K562 (cell line): ENCODE measurements at regions not wholly inside any gene's neighbourhood (a gene's known extent, or its start where the extent isn't known, plus 50 kb on each side); places are given as distances from the start of the nearest gene placed in this dataset.

Source experiments
- ATAC-seq: fragments of 200-7000 bp; cut with Tn5 transposase; 3 replicates; pipeline ENCODE4 v1.9.1; 2020; ENCODE audit warnings: moderate library complexity
- BruUV-seq: library from RNA; stranded (reverse); fragments of 400-500 nt; replicated peaks from 2 replicates; lab custom pipeline; 2021; lab: Mats Ljungman, UMichigan
- CTCF ChIA-PET: fragments of 300-600 bp; formaldehyde crosslinking; extraction: SDS; loops from one replicate; lab custom pipeline; 2021; ENCODE audit warnings: low intra/inter-chr PET ratio; lab: Yijun Ruan, JAX
- POLR2A ChIA-PET: fragments of 300-600, 350-650 bp; sonication (Branson Sonifier 250); formaldehyde crosslinking; extraction: SDS; loops from one replicate; lab custom pipeline; 2021; ENCODE audit warnings: antibody characterized with exemption, inconsistent platforms; lab: Yijun Ruan, JAX
- DNase-seq, 4 experiments: peaks; one replicate each; pipeline versions ENCODE4 v3.0.0 to v3.0.0-alpha.2; 2011 to 2018; ENCODE audit warnings: low spot score in 3 of 4, mixed read lengths in 3 of 4; ENCODE audit errors: extremely low read depth in 1 of 4
- FAIRE-seq: peaks from 2 replicates; lab custom pipeline; 2011; peaks lifted over from hg19 to GRCh38; lab: Jason Lieb, UNC
- H2AFZ ChIP-seq: 2 replicates; pipeline ENCODE4 v1.6.0; 2011; ENCODE audit warnings: low read depth, low read length, control low read depth, inconsistent platforms
- H3K27ac ChIP-seq: fragments of 200-600 bp; 3 replicates; pipeline ENCODE4 v1.8.0; 2011; ENCODE audit warnings: low read depth, mild to moderate bottlenecking, control low read depth, inconsistent platforms, low read length, moderate library complexity, mixed read lengths; ENCODE audit errors: extremely low read depth
- H3K27me3 ChIP-seq, 2 experiments: fragments of 300-600 bp in 1 of 2; 2 replicates in 1 of 2; 3 replicates in 1 of 2; pipeline versions ENCODE4 v1.6.0 to v1.8.0; 2011; ENCODE audit warnings: inconsistent platforms in 2 of 2, low read length in 2 of 2, mild to moderate bottlenecking in 1 of 2, mixed read lengths in 1 of 2, moderate library complexity in 1 of 2; ENCODE audit not compliant: control insufficient read depth in 2 of 2, insufficient read depth in 2 of 2
- H3K36me3 ChIP-seq: fragments of 300-600 bp; 3 replicates; pipeline ENCODE4 v1.8.0; 2011; ENCODE audit warnings: mild to moderate bottlenecking, low read length, inconsistent platforms; ENCODE audit not compliant: control insufficient read depth, insufficient read depth
- H3K4me1 ChIP-seq, 2 experiments: fragments of 200-600 bp in 1 of 2; replicated peaks in 1 of 2; 2 replicates in 1 of 2; 3 replicates in 1 of 2; pipeline versions ENCODE4 v1.5.1 to v1.8.0; 2011; ENCODE audit warnings: inconsistent platforms in 2 of 2, low read length in 2 of 2, mild to moderate bottlenecking in 1 of 2, mixed read lengths in 1 of 2, moderate library complexity in 1 of 2; ENCODE audit not compliant: control insufficient read depth in 2 of 2, insufficient read depth in 2 of 2
- H3K4me2 ChIP-seq: 2 replicates; pipeline ENCODE4 v1.6.1; 2011; ENCODE audit warnings: low read length, control low read depth, inconsistent platforms, mixed read lengths; ENCODE audit not compliant: insufficient read depth
- H3K4me3 ChIP-seq: fragments of 200-600 bp; sonication (generic), shearing (Covaris generic); 2 replicates; pipeline ENCODE4 v1.5.1; 2016; ENCODE audit warnings: control low read depth, inconsistent platforms
- H3K79me2 ChIP-seq: fragments of 200-600 bp; 3 replicates; pipeline ENCODE4 v1.8.0; 2011; ENCODE audit warnings: low read length, inconsistent platforms; ENCODE audit not compliant: control insufficient read depth, insufficient read depth
- H3K9ac ChIP-seq, 2 experiments: 2 replicates each; pipeline versions ENCODE4 v1.6.0 to v1.6.1; 2011; ENCODE audit warnings: low read depth in 2 of 2, low read length in 2 of 2, control low read depth in 1 of 2, inconsistent platforms in 1 of 2, mild to moderate bottlenecking in 1 of 2, mixed read lengths in 1 of 2; ENCODE audit not compliant: insufficient read depth in 1 of 2
- H3K9me1 ChIP-seq: one replicate; pipeline ENCODE4 v1.6.0; 2011; ENCODE audit warnings: inconsistent platforms, mild to moderate bottlenecking, low read length, moderate library complexity; ENCODE audit not compliant: control insufficient read depth, insufficient read depth
- H3K9me3 ChIP-seq: replicated peaks from 2 replicates; pipeline ENCODE4 v1.5.1; 2011; ENCODE audit warnings: low read depth, low read length, inconsistent platforms; ENCODE audit not compliant: control insufficient read depth, insufficient read depth
- H4K20me1 ChIP-seq: replicated peaks from 2 replicates; pipeline ENCODE4 v1.6.1; 2011; ENCODE audit warnings: low read length, inconsistent platforms, mixed read lengths; ENCODE audit not compliant: control insufficient read depth, insufficient read depth
- ATF7 ChIP-seq: fragments of 450-650 bp; IDR thresholded peaks from 2 replicates; pipeline ENCODE4 v1.7.1; 2014; ENCODE audit warnings: mild to moderate bottlenecking, moderate library complexity
- CHCHD3 ChIP-seq: fragments of 250-450 bp; sonication (Bioruptor Pico); IDR thresholded peaks from 2 replicates; pipeline ENCODE4 v2.1.2; 2022; ENCODE audit warnings: mild to moderate bottlenecking
- LARP7 ChIP-seq: fragments of 450-650 bp; IDR thresholded peaks from 2 replicates; pipeline ENCODE4 v1.6.1; 2016
- PCBP1 ChIP-seq: fragments of 200-400 bp; formaldehyde crosslinking; IDR thresholded peaks from 2 replicates; pipeline ENCODE4 v1.6.1; 2018; ENCODE audit warnings: mild to moderate bottlenecking, low read depth, low read length; ENCODE audit not compliant: poor library complexity, severe bottlenecking
- POLR2H ChIP-seq: IDR thresholded peaks from 2 replicates; pipeline ENCODE4 v1.6.1; 2016; ENCODE audit warnings: missing genetic modification characterization, low read depth, mild to moderate bottlenecking, control low read depth, missing compliant biosample characterization, moderate library complexity
- SMAD4 ChIP-seq: fragments of 250-450 bp; sonication (Bioruptor Pico); conservative IDR thresholded peaks from 2 replicates; pipeline ENCODE4 v1.8.0; 2021; ENCODE audit warnings: inconsistent platforms, mild to moderate bottlenecking, moderate library complexity
- SRSF1 ChIP-seq: fragments of 200-400 bp; formaldehyde crosslinking; IDR thresholded peaks from 2 replicates; pipeline ENCODE4 v1.6.1; 2017; ENCODE audit warnings: mild to moderate bottlenecking, low read depth, low read length, moderate library complexity
- STAT5B ChIP-seq: fragments of 250-450 bp; sonication (Bioruptor Pico); IDR thresholded peaks from 2 replicates; pipeline ENCODE4 v1.8.0; 2021; ENCODE audit warnings: mild to moderate bottlenecking, inconsistent platforms
- THRAP3 ChIP-seq: fragments of 450-650 bp; IDR thresholded peaks from 2 replicates; pipeline ENCODE4 v1.6.1; 2016; ENCODE audit warnings: mild to moderate bottlenecking, inconsistent platforms, borderline replicate concordance
- ZNF316 ChIP-seq: fragments of 450-650 bp; IDR thresholded peaks from 2 replicates; pipeline ENCODE4 v1.6.1; 2016
- ZNF436 ChIP-seq: fragments of 250-450, 450-650 bp; sonication (Bioruptor Pico); formaldehyde crosslinking; IDR thresholded peaks from 2 replicates; pipeline ENCODE4 v1.7.0; 2020; ENCODE audit warnings: mild to moderate bottlenecking
- ZNF644 ChIP-seq: fragments of 200-800 bp; sonication (Bioruptor generic); IDR thresholded peaks from 2 replicates; pipeline ENCODE4 v1.6.1; 2016; ENCODE audit warnings: low read depth, missing genetic modification characterization, missing compliant biosample characterization
- ZNF766 ChIP-seq: fragments of 200-800 bp; sonication (Bioruptor generic); conservative IDR thresholded peaks from 2 replicates; pipeline ENCODE4 v1.6.1; 2016; ENCODE audit warnings: missing genetic modification characterization, missing compliant biosample characterization
- ZNF77 ChIP-seq: fragments of 250-450 bp; sonication (Bioruptor Pico); IDR thresholded peaks from 2 replicates; pipeline ENCODE4 v1.5.0; 2020
- WGBS: fragments of 100-300 bp; shearing (Covaris generic); methylation state at CpG from one replicate; pipeline ENCODE4 v1.1.6; 2016; ENCODE audit warnings: low coverage, mixed read lengths; ENCODE audit not compliant: insufficient coverage; ENCODE audit errors: missing lambda C conversion rate; 5-methylcytosine and 5-hydroxymethylcytosine counted together
- in situ Hi-C: fragments of 300-500 bp; cut with MboI; formaldehyde crosslinking; loops from 4 replicates; pipeline ENCODE4 v1.15.0; 2018; ENCODE audit warnings: inconsistent platforms, mixed read lengths
- intact Hi-C: fragments of 100-400 bp; cut with micrococcal nuclease; formaldehyde crosslinking; loops from 2 replicates; pipeline ENCODE4 v1.14.2; 2022
- TF ChIP-seq, protein P1 (sequence below), 2 experiments: fragments of 450-650 bp; IDR thresholded peaks; 2 replicates each; pipeline ENCODE4 v1.6.1; 2016
- TF ChIP-seq, protein P2 (sequence below): sonication (generic); formaldehyde crosslinking; IDR thresholded peaks from 2 replicates; pipeline ENCODE4 v1.9.0; 2022; ENCODE audit warnings: mild to moderate bottlenecking, missing genetic modification reagents

DNA sequence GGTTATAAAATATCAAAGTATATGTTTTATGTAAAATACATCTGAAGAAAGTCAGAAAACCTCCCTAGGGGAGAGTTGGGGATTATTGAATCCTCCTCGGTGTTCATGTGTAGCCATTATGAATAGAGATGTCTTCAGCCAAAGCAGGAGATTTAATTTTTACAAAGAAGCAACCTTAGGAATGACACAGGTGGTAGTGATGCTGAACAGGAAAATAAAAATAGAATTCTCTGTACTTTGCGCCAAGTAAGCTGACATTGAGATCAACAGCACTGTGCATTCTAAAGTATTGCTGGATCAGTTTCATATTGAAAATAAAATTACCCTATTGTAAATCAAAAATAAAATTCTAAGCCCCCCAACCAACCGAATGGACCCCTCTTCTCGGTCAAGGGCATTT, 132.8 kb upstream of the TRHDE start:
- DNase-seq (no peak), ATAC-seq (no peak), FAIRE-seq (no peak)
- no peak overlapping the region for H2AFZ ChIP-seq
- no TSS peak for BruUV-seq
- TF ChIP-seq PCBP1, result no peak
- TF ChIP-seq, protein P1, sequence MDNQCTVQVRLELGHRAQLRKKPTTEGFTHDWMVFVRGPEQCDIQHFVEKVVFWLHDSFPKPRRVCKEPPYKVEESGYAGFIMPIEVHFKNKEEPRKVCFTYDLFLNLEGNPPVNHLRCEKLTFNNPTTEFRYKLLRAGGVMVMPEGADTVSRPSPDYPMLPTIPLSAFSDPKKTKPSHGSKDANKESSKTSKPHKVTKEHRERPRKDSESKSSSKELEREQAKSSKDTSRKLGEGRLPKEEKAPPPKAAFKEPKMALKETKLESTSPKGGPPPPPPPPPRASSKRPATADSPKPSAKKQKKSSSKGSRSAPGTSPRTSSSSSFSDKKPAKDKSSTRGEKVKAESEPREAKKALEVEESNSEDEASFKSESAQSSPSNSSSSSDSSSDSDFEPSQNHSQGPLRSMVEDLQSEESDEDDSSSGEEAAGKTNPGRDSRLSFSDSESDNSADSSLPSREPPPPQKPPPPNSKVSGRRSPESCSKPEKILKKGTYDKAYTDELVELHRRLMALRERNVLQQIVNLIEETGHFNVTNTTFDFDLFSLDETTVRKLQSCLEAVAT (IDR thresholded peaks at IDR 0.05), result no peak
- no peak for TF ChIP-seq SMAD4 (CRISPR knock-in tag)
- no peak for TF ChIP-seq CHCHD3 (CRISPR knock-in tag)
- TF ChIP-seq THRAP3, result no peak
- TF ChIP-seq ZNF436, result no peak
- TF ChIP-seq ZNF766 (CRISPR knock-in tag), result no peak
- TF ChIP-seq ZNF316, result no peak
- no peak for TF ChIP-seq STAT5B (CRISPR knock-in tag)
- TF ChIP-seq POLR2H (tag), result no peak
- TF ChIP-seq ZNF644 (tag), result no peak
- TF ChIP-seq ATF7, result no peak
- no peak for TF ChIP-seq LARP7
- TF ChIP-seq ZNF77, result no peak
- TF ChIP-seq SRSF1, result no peak
- TF ChIP-seq, protein P2, sequence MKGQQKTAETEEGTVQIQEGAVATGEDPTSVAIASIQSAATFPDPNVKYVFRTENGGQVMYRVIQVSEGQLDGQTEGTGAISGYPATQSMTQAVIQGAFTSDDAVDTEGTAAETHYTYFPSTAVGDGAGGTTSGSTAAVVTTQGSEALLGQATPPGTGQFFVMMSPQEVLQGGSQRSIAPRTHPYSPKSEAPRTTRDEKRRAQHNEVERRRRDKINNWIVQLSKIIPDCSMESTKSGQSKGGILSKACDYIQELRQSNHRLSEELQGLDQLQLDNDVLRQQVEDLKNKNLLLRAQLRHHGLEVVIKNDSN (CRISPR knock-in tag), result no peak
- POLR2A ChIA-PET, result no interaction called here
- H3K4me2 ChIP-seq, result no peak overlapping the region
- H3K36me3 ChIP-seq, result no peaks in the 10 kb centered on the region
- 0% methylated on average over 4 of the region's 4 CpGs for WGBS
- intact Hi-C loops (no loop called here), in situ Hi-C loops (no loop called here)
- no peaks in the 10 kb centered on the region for H3K4me1 ChIP-seq
- H4K20me1 ChIP-seq, result no peaks in the 10 kb centered on the region
- no peaks in the 10 kb centered on the region for H3K27me3 ChIP-seq
- H3K4me3 ChIP-seq, result no peak overlapping the region
- H3K27ac ChIP-seq, result no peak overlapping the region
- no peaks in the 10 kb centered on the region for H3K9me3 ChIP-seq
- H3K9ac ChIP-seq, result no peak overlapping the region
- no peaks in the 10 kb centered on the region for H3K9me1 ChIP-seq
- CTCF ChIA-PET, result no interaction called here
- no peaks in the 10 kb centered on the region for H3K79me2 ChIP-seq
